ENCODE measurements at regions not wholly inside any gene's neighbourhood (a gene's known extent, or its start where the extent isn't known, plus 50 kb on each side); places are given as distances from the start of the nearest gene placed in this dataset.
"Not testable (repeated sequence)": the region's sequence is repeated elsewhere in the genome, so short reads cannot be mapped to it uniquely, and the experiment has no call there.

DNA sequence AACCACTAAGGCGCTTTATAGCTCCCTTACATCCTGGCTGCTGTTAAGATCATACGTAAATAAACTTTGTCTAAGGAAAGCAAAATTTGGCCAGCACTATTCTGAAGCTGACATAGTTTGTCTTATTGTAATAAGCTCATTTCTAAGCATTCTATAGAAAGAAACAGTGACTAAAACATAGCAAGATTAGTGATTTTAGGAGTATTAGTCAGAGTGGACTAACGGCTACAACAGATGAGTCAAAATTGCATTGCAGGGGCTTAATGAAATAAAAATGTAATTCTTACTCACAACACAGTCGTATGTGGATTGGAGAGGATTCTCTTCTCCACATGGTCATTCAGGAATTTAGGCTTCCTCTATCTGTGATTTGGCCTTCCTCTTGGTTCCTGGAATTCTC, 347.6 kb downstream of the GADD45G start:
- DNase-seq: no peak

GRCh38 chr9:89953263-89953662, 348.5 kb downstream of the GADD45G start:
- DNase-seq: not testable (repeated sequence)

DNA sequence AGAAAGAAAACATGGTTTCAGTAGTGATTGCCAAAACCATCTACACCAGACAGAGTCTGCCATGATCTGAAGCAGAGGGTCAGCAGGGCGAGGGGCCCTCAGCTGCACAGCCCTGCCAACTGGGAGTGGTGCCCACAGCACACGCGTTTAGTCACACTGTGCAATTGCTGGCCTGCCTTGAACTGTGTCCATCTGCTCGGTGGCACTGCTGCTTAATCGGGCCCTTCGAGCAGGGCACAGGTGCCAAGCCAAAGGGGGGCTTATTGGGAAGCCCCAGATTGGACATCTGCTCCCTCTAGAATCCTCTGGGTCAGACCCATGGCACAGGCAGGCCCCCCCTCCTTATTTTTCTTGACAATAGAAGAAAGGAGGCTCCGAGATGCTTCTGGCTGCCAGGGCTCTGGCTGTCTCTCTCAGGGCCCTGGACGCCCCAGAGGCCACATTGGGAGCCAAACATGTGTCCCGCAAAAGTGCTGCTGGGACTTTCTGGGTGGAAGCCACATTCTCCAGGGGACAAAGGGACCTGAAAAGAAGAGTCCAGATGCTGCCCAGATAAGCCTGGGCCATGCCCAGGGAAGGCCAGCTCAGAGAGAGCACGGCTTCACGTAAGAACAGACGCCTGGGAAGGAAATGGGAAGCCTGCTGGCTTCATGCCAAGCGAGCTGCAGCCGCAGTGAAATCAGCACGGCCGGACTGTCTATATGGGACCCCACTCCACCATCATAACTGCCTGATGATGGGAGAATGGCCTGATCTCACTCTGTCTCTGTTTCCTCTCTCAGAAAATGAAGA, 349.2 kb downstream of the GADD45G start:
- no peak for DNase-seq

DNA sequence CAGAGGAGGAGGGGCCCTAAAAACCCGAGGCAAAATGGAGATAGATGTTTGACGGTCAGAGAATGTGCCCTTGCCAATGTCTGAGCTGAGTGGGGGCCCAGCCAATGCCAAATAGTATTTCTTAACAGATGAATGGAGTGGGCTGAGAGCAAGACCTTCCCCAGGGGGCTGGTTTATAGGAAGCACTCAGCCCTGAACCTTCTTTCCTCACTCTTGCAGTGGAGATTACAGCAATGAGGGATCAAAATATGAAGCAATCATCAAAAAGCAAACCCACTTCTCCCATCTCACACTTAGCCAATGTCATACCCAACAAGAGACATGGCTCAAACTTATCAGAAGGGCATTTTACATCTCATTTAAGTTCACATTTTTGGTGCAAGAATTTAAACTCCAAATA, 350.3 kb downstream of the GADD45G start:
- no peak for DNase-seq

DNA sequence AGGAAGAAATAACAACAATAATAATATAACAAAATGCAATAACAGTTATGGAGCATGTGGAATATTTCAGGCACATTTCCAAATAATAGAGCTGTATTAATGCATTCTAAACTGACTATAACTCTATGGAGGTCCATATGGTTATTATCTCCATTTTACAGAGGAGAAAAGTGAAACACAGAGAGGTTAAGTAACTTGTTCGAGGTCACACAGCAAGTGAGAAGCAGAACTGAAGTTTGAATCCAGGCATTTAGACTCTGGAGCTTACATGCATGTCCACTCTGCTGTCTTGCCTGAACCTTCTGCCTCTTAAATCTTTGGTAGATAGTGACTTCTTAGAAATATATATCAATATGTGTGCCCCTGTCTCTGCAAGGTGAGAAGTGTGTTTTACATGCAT, 350.8 kb downstream of the GADD45G start:
- DNase-seq: no peak

DNA sequence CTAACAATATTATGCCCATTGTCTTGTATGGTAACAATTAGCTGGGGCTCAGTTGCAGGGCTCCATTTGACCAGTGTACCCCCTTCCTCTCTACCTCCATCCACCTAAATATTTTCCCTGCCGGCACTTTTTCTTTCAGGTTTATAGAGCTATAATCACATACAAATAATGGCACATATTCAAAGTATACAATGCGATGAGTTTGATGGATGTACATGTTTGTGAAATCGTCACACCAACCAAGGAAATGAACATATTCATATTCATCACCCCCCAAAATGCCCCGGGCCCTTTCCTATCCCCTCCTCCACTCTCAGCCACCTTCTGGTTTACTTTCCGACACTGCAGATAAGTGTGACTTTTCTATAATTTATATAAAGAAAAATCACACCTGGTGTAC, 351.5 kb downstream of the GADD45G start:
- no peak for DNase-seq

DNA sequence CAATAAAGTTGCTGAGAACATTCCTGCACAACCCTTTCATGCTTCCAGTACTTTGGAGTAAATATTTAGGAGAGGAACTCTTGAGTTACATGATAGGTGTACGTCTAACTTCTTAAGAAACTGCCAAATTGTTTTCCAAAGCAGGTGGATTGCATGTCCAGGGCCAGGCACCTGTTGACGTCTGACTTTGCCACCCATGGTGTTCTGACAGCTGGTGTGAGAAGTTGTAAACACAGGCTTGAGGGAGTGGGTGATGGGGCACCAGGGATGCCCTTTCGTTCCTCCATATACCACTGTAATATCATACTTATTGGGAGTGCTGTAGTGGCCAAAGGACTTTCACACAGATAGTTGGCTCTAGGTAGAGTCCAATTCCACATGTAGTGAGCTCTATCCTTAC, 352.1 kb downstream of the GADD45G start:
- no peak for DNase-seq

GRCh38 chr9:89958086-89958485, 353.3 kb downstream of the GADD45G start:
- no peak for DNase-seq

DNA sequence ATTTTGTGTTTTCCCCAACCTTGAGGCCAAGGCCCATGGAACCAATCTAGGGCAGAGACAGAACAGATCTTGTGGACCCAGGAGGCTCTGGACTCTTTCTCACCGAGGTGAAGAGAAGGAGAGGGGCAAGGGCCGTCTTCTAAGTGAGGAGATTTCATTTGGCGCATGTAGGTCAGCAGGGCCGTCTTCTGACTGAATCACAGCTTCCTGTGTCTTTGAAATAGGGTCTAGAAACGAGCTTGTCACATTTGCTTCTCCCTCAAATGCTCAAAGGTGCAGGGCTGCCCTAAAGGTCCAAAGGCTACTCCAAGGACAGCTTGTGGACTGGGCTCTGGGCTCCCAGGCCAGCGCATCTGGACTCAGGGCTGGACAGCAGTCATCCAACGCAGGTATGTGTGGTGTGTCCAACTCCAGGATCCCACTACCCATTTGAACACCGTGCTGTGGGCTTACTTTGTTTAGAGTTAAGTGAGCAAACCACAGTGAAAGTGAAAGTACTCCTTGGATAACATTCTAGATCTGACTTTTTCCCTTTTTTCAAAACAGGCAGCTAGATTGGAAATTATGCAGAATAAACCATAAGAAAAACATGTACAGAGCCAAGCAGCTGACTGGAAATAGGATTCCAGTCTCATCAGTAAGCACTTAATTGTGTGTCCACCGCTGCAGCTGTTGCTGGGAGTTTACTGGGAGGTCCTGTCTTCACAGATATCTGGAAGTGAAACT, 357.0 kb downstream of the GADD45G start:
- no peak for DNase-seq

DNA sequence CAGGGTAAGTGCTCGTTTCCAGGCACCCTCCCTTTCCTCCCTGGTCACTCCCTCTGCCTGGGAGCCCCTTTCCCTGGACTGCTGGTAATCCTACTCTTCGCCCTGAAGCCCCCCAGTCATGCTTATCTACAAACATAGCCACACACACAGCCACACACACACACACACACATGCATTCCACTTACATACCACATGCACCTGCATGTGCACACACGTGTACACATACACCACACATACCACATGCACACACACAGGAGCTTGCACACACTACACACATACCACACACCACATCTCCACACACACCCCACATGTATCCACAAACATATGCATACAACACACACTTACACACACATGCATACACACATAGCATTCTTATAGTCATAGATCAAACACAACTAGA, 358.5 kb downstream of the GADD45G start:
- DNase-seq: no peak

DNA sequence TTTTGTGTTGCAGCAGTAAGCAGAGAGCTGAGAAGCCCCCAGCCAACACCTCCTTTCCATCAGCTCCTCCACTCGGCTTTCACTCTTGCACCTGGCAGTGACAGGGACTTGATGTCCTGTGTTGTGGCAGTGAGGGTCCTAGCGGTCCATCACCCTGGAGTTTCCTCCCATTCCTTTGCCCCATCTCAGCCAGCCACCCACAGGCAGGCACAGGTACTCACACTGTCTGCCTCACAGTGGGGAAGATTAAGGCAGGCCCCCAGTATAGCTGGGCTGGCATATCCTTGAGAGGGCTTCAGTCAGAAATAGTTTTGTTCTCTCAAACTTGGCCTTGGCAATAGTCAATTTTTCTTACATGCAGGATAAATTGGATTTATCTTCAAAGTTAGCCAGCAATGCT, 362.7 kb downstream of the GADD45G start:
- DNase-seq: no peak

DNA sequence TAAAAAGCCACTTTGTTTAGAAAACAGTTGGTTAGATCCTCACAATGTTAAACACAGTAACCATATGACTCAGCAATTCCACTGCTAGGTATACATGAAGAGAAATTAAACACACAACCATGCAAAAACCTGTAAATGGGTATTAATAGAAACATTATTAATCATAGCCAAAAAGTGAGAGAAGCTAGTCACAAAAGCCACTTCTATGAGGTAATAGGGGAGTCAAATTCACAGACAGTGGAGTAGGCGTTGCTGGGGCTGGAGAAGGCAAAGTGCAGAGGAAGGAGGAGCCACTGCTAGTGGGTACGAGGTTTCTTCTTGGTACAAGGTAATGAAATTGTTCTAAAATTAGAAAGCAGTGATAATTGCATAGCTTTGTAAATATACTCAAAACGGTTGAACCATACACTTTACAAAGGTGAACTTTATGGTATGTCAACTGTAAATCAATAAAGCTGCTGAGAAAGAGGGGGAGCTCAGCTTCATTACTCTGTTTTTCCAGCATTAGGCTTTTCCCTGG, 364.4 kb downstream of the GADD45G start:
- DNase-seq: no peak

- no peak for DNase-seq
Measured at GRCh38 chr9:89969881-89970639, 365.2 kb downstream of the GADD45G start.

DNA sequence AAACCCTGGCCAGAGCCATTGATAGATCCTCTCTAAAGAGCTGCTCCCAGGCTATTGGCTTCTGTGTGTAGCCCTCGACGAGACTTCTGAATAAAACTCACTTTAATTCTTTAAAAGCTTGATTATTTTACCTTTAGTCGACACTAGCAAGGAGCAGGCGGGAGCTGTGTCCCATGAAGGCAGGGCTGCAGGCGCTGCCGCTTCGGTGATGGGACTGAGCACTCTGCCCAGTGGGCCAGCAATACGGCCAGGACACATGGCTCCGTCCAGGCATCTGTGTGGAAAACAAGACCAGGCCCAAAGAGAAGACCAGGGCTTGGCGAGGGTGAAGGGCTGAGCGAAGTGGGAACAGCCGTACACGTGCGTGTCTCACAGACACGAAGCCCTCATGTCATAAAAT, 365.9 kb downstream of the GADD45G start:
- no peak for DNase-seq

DNA sequence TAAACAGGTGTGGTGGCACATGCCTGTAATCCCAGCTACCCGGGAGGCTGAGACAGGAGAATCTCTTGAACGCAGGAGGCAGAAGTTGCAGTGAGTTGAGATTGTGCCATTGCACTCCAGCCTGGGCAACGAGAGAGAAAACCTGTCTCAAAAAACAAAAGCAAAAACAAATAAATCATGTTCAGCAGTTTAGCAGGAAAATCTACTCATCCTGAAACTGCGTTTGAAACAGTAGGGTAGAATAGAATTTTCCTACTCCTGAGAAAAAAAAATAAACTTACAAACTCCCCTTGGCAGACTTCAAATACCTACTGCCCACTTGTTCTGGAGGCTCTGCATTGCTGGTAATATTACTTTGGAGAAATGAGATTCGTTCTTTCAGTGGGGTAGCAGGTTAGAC, 367.7 kb downstream of the GADD45G start:
- DNase-seq: no peak

GRCh38 chr9:89974582-89974981, 369.8 kb downstream of the GADD45G start:
- no peak for DNase-seq

GRCh38 chr9:89975024-89975423, 370.2 kb downstream of the GADD45G start:
- no peak for DNase-seq

DNA sequence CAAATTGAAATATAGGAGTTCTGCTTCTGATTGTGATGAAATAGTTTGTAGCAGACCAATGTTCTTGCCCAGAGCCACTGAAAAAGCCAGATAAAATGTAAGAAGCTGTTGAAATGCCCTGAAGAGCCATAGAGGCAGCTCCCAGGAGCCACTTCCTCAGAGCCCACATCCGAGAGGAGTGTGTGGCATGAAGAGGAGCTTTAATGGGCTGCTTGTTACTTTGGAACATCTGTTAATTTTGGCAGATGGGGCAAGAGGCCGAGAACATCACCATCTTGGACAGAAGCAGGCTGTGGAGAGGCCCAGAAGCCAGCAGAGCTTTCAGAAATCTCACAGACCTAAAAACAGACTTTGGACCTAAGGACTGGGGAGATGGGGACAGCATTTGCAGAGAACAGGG, 370.8 kb downstream of the GADD45G start:
- DNase-seq: no peak

- DNase-seq: no peak
Measured at GRCh38 chr9:89978185-89978584, 373.4 kb downstream of the GADD45G start.

- DNase-seq: no peak
Measured at GRCh38 chr9:89980600-89980999, 375.8 kb downstream of the GADD45G start.

DNA sequence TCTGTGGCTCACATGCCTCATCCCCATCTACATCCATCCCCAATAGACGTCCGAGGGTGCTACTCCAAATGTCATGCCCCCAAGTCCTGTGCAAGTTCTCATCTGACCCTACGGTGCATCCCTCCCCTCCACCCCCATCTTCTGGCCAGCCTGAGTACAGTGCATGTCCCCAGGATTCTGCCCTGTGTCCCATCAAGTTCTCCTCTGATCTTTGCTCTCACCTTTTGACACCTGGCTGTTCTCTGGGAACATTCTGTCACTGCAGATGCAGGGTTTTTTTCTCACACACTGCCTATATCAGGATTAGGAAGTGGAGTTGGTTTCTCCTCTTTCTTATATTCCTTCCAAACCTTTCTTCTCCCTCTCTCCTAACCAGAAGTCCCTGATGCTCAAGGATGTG, 377.2 kb downstream of the GADD45G start:
- no peak for DNase-seq

GRCh38 chr9:89983411-89983810, 378.6 kb downstream of the GADD45G start:
- no peak for DNase-seq

DNA sequence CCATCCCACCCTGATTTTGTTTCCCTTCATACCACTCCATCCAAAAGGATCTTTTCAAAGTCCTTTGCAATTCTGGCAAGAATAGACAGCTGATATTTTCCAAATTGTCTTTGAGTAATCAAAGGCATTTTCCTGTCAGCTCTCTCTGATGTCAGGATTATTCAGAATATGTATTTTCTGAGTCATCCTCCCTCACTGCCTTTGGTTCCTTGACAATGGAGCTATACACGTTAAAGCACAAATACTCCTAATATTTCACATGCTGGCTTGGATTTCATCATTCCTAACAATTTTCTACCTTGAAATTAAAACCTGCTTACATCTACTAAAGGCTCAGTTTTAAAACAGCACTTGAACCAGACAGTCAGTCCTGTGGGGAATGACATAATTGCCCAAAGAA, 379.4 kb downstream of the GADD45G start:
- no peak for DNase-seq

DNA sequence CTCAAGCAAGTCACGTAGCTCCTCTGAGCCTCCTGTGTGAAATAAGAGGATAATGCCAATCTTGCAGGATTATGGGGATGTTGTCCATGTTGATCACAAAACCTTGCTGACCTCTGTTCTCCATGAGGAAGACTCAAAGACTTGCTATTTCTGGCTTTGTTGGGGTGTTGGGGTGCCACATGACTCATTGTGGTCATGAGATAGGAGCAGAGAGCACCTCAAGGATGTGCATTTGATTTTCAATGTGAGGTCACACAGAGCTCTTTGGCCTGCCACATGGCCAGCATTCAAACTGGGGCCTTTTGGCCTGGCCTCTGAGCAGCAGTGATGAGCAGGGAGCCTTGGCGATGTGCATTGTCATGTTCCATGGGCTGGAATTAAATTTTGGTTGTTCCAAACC, 380.3 kb downstream of the GADD45G start:
- DNase-seq: no peak
